Panc1 (cell line): ENCODE measurements at regions not wholly inside any gene's neighbourhood (a gene's known extent, or its start where the extent isn't known, plus 50 kb on each side); places are given as distances from the start of the nearest gene placed in this dataset.

Experiments
- CTCF ChIP-seq: fragments of 450-650 bp; IDR thresholded peaks from 2 replicates; pipeline ENCODE4 v1.5.1; 2017; ENCODE audit warnings: mild to moderate bottlenecking
- SIN3A ChIP-seq: IDR thresholded peaks from 2 replicates; pipeline ENCODE4 v1.6.1; 2012; ENCODE audit warnings: low read depth, mild to moderate bottlenecking, low read length, moderate library complexity, borderline replicate concordance; ENCODE audit not compliant: insufficient read depth

- TF ChIP-seq CTCF, result no peak
- no peak for TF ChIP-seq SIN3A
Measured at GRCh38 chr12:131536766-131537165, 174.1 kb upstream of the SFSWAP start.
